ENCODE measurements at regions not wholly inside any gene's neighbourhood (a gene's known extent, or its start where the extent isn't known, plus 50 kb on each side); places are given as distances from the start of the nearest gene placed in this dataset.
A peak's percentile ranks its signal among the peaks of the same experiment; 100 is the strongest.

DNA sequence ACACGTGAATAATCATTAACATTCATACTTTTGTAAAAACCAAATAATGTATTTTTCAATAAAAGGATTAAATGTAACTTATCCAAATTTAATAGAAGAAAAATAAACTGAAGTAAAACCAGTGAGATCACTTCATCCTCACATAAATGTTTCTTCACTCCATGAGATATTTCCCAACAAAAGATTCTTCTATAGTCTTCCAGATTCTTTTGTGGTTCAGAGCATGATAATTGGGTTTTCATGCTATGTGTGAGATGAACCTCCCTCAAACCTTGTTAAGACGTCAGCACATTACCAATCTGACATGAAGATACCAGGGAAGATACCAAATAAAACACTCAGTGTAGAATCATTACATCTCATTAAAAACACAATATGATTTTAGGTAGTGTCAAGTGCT, 62.9 kb upstream of the OXGR1 start:
- no peak for DNase-seq (ENCODE audit: low read depth)

DNA sequence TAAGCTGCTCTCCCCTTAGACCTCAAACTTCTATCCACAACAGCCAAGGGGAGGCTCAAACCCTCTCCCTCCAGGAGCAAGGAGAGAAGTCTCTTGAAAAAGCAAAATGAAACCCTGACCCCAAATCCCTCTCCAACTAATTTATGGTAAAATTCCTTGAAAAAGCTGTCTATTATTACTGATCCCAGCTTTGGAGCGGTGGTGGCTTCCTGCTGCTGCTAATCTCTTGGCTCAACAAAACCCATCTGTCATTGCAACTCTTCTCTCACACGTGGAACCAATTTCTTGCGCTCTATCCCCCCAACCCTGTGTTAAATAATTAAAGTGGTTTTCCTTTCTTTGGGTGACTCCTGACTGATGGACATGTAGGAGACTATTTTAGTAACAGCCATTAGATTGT, 64.1 kb upstream of the OXGR1 start:
- no peak for DNase-seq (ENCODE audit: low read depth)

DNA sequence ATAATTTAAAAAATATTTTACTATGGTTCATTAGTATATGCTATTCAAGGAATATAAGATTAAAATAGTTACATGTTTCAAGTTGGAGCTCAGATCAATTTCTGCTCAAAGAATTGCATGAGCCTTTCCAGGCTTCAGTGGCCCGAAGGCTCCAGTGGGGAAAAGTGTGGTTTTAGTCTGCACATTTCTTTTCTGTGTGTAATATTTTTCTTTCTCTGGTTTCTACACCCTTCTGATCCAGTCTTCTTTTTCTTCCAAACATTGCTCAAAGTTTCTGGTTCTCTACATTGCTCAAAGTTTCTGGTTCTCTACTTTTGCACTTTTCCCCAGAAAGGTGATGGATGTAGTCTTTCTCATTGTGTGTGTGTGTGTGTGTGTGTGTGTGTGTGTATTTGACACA, 64.7 kb upstream of the OXGR1 start:
- DNase-seq (ENCODE audit: low read depth) = peak; percentile 40

DNA sequence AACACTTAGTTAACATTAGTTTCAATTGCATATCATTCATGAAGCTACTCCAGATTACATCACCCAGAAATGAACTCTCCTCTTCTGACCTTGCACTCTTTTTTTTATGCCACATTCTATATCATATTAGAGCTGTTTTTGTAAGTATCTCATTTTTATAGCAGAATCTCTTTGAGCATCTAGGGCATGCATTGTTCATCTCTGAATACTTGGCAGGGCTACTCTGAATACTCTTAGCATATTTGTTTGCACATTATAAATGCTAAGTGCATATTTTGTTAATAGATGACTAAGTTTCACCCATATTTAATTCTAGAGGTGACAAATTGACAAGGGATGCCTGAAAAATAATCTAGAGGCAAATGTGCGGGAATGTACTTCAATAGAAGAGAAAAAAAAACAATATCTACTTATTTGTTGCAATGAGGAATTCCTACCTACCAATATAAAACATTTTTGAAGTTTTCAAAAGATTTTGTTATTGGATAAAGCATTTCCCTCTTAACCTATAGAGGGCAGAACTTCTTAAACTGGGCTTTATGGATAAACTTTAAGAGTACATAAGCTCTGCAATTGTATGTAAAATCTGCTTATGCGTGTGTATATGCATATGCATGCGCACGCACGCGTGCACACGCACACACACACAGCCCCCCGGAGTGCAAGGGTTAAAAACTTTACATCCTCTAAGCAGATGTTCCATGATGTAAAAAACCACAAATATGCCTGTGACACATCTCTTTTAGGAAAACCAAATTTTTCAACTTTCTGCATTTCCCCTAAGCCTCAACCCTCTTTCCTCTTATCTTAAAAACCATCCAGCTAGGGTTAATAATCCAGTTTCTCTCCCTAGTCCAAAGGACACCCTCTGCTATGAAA, 73.0 kb upstream of the OXGR1 start:
- no peak for DNase-seq (ENCODE audit: low read depth)

DNA sequence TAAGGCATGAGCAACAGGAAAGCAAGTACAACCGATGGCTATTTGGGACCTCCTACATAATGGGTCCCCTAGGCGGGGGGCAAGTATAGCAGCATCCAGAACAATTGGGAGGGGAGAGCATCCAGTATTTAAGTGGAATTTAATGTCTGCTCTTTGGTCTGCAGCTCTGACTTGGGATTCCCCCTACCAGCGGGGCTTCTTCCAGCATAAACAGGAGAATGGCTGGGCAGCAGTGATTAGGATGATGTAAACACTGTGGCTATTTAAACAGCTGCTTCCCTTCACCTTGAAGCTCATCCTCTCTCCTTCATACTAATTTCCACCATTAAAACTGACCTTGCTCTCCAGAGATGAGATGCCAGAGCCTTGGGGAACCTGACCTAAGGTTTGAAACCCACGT, 73.9 kb upstream of the OXGR1 start:
- no peak for DNase-seq (ENCODE audit: low read depth)

DNA sequence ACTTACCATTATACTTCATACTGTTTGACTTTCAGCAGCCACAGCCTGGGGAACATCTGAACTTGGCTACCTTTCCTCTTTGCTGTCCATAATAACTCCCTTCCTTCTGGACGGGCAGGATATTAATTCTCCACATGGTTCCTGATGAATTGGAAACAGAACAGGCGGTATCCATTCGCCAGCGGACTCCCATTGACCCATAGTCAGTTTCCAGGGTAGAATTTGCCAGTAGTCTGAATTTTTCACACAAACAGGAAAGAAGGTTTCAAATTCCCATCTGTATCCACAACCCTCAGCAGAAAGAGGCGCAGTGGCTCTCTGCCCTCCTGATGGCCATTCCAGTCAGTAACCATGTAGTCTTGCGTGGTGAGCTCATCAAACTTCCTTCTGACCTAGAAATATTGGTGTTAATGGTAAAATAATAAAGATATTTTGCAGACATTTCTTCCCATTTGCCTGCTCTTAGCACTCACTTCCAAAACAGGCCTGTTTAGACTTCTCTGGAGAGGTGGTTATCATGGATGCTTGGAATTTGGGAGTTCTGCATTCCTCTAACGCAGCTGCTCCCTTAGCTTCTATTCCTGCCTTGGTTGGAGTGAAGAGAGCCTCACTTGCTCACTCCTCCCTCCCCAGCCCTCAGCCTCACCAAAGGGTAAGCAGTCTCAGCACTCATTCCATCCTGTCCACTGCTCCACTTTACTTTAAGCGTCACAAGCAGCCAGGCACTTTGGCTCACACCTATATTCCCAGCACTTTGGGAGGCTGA, 75.0 kb upstream of the OXGR1 start:
- DNase-seq (ENCODE audit: low read depth) = no peak

DNA sequence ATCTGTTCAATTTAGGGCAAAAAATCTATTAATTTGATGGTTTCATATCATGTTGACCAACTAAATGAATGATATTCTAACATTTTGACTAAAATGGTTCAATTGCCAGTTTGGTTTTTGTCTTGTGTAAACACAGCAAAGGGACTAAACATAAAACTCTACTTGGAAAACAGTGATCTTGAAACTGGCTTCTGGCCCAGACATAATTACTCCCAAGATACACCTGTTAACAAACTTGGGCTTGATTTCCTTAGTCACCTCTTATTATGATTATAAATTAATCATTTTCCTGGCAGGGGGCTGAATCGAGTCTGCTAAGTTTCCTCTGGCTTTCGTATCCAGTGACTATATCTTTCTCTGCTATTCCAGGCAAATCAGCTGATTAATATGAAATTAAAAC, 78.0 kb upstream of the OXGR1 start:
- no peak for DNase-seq (ENCODE audit: low read depth)

DNA sequence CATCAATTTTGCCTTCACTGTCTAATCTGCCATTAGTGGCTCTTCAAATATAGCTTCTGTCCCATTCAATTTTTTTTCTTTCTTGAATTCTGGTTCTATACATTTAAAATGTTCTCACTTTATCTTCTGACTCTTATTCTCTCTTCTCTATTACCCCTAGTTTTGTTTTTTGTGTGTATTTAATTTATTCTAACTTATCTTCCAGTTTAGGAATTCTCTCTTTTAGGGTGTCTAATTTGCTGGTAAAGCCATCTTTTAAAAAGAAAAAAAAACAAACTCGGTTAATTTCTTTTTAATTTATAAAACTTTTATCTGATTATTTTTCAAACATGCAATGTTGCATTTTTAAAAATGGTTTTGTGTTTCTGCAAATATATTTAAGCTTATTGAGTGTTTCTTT, 80.3 kb upstream of the OXGR1 start:
- no peak for DNase-seq (ENCODE audit: low read depth)

DNA sequence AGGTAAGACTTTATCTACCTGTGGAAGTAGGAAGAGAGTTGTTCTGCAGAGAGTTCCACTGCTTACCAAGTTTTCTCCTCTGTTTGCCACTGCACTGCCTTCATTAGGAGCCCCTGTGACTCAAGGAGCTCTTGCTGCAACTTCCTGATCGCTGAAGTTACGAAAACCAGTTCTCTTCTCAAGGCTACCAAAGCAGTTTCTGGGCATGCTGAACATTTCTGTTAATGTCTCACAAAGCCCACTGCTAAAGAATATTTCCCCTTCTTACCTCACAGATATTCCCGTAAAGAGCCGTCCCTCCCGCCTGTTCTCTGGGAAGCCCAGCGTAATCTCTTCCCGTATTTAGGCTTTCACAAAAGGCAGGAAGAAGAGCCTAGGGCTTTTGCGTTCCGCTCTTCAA, 82.6 kb upstream of the OXGR1 start:
- DNase-seq (ENCODE audit: low read depth) = no peak

DNA sequence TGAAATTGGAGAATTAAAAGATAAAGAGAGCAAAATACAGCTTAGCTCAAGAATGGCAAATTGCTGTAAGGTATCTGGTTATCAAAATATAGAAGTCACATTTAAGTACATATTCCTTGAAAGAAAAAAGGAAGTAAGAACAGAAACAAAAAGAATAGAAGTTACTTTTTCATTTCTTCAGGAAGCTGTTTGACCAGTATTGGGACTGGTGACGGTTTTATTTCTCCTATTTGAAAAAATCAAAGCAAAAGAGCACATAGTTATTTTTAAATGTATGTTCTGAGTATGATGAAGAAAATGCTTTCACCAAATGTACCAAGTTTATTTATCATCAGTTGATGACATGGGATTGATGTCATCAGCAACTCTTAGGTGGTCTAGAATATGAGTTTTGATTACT, 83.1 kb upstream of the OXGR1 start:
- no peak for DNase-seq (ENCODE audit: low read depth)

DNA sequence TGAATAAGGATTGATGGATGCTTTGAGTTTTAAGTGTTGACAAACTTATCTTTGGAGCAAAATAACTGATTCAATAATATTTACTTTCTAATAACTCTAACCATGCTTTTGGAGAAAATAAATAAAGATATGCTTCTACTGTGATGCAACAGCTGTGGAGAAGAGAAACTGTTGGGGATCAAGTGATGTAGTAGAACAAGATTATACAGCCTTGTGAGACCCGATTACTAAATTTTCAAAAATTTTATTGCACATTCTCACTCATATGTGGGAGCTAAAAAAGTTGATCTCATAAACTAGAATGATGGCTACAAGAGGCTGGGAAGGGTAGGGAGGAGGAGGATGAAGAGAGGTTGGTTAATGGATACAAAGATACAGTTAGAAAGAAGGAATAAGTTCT, 85.5 kb upstream of the OXGR1 start:
- no peak for DNase-seq (ENCODE audit: low read depth)

DNA sequence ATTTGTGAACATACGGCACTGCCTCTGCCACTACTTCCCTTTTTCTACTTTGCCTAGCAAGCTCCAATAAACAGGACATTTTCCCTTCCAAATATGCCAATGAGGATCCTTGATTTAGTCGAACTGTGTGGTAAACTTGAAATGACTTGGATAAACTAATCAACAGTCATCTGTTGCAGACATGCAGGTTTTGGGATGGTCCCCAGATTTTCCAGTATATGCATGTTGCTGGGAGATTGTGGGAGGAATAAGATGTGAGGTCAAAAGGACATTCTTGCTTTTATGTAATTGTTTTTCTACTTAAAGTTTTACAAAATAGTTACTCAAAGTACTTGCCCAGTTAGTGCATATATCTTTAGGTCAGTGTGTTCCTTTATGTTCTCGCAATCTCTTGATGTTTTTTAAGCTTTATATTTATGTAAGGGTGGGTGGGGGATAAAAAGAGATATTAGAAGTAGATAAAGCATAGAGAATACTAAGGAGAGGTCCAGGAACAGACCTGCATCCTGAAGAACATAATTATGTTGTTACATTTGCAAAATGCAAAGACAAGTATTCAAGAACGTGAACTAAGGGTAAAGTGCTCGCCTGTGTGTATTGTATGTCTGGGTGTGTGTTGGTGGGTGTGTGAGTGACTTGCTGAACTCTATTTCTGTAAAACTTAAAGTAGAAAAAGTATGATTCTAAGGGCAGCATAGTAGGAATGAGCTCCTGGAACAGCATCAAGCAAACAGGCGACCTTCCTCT, 88.4 kb upstream of the OXGR1 start:
- no peak for DNase-seq (ENCODE audit: low read depth)

DNA sequence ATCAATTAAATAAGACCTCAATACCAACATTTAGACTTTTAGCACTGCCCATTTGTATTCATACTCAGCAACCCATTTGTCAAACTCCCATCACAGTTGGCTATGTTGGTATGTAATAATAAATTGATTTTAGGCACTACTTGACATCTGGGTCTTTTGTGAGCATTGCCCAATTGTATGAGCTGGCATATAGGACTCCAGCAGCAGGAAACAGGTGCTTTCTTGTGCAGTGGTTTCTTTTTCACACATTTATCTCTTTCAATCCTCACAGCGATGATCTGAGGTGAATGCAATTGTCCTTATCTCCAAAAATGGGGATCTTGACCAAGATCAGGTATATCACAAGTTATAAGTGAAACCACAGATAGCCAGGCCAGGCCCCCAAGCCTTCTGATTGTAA, 96.9 kb upstream of the OXGR1 start:
- DNase-seq (ENCODE audit: low read depth) = no peak

DNA sequence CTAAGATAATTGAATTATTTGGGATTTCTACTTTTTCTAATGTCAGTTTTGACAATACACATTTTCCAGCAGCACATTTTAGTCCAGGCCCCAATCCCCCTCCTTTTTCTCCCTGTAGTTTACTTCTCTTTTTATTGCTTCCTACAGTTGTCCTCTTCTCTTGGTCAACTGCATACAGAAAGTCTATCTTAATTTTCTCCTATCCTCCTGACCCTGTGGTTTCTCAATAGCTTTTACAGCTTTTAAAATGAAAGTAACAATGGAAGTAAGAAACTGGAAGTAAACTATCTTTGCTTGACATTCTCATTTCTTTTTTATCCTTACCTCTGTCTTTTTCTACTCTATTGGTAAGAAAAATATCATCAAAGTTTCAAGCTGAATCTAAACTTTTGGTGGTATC, 106.5 kb upstream of the OXGR1 start:
- DNase-seq (ENCODE audit: low read depth) = no peak

DNA sequence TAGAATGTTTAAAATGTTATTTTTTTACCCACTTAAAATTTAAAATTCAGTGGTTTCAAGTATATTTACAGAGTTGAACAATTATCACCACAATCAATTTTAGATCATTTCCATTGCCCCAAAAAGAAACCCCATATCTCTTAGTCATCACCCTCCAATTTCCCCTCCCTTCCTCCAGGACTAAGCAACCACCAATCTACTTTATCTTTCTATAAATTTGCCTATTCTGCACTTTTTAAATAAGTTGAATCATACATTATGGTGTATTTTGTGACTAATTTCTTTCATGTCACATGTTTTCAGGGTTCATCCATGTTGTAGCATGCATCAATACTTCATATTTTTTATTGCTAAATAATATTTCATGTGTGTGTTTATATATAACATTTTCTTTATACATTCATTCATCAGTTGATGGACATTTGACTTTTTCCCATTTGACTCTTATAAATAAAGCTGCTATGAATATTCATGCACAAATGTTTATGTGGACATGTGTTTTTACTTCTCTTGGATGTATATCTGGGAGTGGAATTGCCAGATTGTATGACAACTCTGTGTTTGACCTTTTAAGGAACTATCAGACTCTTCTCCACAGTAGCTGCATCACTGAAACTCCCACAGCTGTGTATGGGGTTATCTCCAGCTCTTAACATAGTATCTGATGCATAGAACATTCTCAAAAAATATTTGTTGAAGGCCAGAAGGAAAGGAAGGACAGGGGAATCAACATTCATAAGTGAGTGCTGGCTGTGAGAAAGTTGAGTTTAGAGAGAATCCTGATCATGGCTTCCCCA, 107.8 kb upstream of the OXGR1 start:
- no peak for DNase-seq (ENCODE audit: low read depth)

DNA sequence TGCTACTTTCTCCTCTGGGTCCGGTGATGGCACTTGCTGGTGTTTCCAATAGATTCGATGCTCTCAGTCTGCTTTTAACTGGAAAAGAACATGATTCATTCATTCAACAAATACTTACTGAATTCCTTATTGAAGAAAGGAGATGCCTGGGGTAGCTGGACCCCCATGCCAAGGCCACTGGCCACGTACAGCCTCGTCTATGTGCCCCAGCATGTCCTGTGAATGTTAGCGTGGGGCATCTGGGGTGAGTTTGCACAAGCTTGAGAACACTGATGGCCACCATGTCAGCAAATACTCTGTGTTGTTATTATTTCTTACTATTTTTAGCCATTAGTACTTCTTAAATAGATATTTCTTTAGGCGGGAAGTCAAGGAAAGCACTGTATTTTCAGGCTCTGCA, 112.0 kb upstream of the OXGR1 start:
- no peak for DNase-seq (ENCODE audit: low read depth)

DNA sequence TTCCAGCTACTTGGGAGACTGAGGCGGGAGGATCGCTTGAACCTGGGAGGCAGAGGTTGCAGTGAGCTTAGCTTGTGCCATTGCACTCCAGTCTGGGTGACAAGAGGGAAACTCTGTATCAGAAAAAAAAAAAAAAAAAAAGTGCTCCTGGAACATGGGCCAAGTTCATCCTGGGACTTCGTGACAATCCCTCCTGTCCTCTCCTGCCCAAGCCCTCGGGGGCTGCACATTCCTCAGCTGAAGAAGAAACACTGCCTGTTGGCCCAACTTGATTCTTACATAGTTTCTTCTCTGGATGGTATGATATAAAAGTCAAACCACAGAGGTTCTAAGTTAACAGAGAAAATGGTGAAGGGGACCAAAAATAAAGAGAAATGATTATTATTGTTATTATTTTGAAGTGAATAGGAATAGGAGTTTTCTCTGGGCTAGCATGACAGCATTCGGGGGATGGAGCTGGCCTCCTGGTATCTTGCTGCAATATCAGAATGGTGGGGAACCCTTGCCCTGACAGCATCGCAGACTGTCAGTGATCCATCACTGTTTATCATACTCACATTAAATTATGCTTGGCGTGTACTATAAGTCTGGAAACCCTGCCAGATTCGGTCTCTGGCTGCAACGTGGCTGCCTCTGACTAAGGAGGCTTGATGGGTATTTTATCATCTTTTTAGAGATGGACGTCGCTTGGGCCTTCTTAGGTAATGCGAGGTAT, 113.7 kb upstream of the OXGR1 start:
- DNase-seq (ENCODE audit: low read depth) = no peak

DNA sequence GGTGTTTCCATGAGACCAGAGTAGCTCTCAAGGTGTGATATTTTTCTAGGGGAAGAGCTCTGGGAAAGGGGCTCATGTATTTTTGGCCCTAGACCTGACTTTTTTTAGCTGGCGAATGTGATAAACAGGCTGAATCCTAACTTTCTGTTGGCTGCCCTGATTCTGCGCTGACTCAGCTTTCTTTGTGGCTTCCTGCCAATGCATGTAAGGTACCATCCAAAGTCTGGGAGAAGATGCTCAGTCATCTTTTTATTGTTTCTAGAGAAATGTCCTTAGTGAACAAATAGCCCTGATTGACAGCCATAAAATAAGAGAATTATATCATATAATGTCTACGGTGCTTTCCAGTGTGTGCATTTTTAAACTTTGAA, 113.6 kb upstream of the MBNL2 start:
- no peak for DNase-seq (ENCODE audit: low read depth)

DNA sequence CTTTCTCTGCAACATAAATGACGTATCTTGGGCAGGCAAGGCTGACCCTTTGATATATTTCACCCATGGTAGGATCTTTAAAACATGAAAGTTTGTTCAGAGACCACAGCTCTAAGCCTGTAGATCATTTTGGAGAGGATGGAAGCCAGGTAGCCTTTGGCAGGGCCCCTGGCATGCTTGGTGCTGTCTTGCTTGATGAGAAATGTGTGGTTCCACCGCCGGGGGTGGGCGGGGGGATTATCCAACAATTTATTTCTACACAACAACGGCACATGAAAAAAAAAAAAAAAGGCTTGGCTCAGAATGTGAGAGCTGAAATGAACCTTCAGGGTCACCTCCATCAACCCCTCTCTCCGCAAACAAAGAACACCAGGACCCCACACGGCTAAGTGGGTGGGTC, 112.9 kb upstream of the MBNL2 start:
- DNase-seq (ENCODE audit: low read depth) = no peak

DNA sequence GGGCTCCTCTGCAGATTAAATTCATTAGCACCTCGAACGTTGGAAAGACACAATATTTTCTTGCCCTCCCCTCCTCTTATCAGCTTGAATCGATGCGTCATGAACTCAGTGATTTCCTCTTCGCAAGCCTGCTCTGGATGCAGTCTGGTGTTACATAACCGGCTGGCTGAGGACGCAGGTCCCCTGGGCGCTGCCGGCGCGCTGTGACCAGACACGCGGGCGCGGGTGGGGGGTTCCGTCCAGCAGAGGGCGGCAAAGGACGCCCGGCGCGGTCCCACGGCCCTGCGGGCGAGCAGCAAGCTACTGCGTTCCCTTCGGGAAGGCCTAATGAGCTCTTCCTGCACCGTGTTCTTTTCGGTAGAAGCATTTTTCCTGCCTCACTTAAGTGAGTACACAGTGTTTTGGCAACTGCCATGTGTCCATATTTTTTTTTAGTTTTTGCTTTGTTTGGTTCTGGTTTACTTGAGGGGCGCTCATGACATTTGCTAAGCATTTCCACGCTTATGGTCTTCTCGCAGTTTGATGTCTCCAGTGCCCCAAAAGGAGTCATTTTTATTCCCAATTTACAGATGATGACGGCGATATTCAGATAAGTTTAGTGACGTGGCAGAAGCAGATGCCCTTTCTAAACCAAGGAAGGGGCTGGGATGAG, 112.2 kb upstream of the MBNL2 start:
- DNase-seq (ENCODE audit: low read depth) = peak; percentile 62

DNA sequence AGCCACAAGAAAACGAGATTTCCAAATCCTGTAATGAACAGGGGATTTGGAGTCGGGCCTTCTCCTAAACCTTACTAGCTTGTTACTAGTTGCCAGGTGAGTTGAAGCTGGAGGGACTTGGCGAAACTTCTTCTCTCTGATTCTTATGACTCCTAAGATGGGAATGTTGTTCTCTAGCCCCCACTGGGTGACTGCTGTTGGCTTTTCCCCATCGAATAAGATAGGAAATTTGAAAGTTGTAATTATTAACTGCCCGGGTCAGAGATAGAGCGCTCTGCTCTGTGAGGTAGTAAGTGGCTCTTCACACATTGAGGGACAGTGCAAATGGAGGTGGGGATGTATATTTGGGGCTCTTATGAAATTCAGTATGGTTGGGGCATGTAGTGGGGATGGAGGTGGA, 111.2 kb upstream of the MBNL2 start:
- DNase-seq (ENCODE audit: low read depth) = no peak
